GM12878 (cell line): ENCODE measurements at regions not wholly inside any gene's neighbourhood (a gene's known extent, or its start where the extent isn't known, plus 50 kb on each side); places are given as distances from the start of the nearest gene placed in this dataset.

ENCODE experiments used
- GABPA ChIP-seq: IDR thresholded peaks from 2 replicates; pipeline ENCODE4 v1.6.1; 2014; ENCODE audit warnings: antibody characterized with exemption, low read depth, mild to moderate bottlenecking, inconsistent platforms
- GATAD2B ChIP-seq: fragments of 450-650 bp; conservative IDR thresholded peaks from 2 replicates; pipeline ENCODE4 v1.6.1; 2017; ENCODE audit warnings: low read depth, mild to moderate bottlenecking, moderate library complexity
- HDAC6 ChIP-seq: fragments of 200-600 bp; sonication (generic); IDR thresholded peaks from one replicate; pipeline ENCODE4 v1.8.0; 2017; ENCODE audit warnings: antibody characterized with exemption; ENCODE audit not compliant: unreplicated experiment
- RFX5 ChIP-seq: IDR thresholded peaks from 2 replicates; pipeline ENCODE4 v1.6.1; 2011; ENCODE audit warnings: low read depth, low read length, improper control_type of control experiment
- ZNF274 ChIP-seq: IDR thresholded peaks from one replicate; pipeline ENCODE4 v1.8.0; 2011; ENCODE audit not compliant: insufficient read length, insufficient read depth

- TF ChIP-seq HDAC6 (no peak), RFX5 (no peak), ZNF274 (no peak), GATAD2B (no peak), GABPA (no peak)
Measured at GRCh38 chr2:129299756-129300155, 679.7 kb upstream of the RAB6C start.
